ENCODE measurements at regions not wholly inside any gene's neighbourhood (a gene's known extent, or its start where the extent isn't known, plus 50 kb on each side); places are given as distances from the start of the nearest gene placed in this dataset.

GRCh38 chr9:29394855-29395254 lies 1821.6 kb upstream of the C9orf72 start (continued):
- no peak for TF ChIP-seq RXRA (IDR thresholded peaks at IDR 0.05; ENCODE audit: insufficient read depth, low read depth, low read length)

- CTCF ChIA-PET (ENCODE audit: partially characterized antibody), result no interaction called here
- POLR2A ChIA-PET (ENCODE audit: partially characterized antibody), result no interaction called here
- 91% methylated on average over 3 of the region's 3 CpGs; no CpG with 5 or more reads in 1 of the 2 experiments for WGBS, 2 experiments (ENCODE audit: extremely low coverage in 1 of 2, insufficient coverage in 1 of 2, insufficient read length in 1 of 2, insufficient replicate concordance in 2 of 2, low coverage in 1 of 2, low lambda C conversion rate in 2 of 2, missing lambda C conversion rate in 1 of 2)
- H2BK15ac ChIP-seq (ENCODE audit: low read length), result no peak overlapping the region
- TF ChIP-seq MAFK (IDR thresholded peaks at IDR 0.05; ENCODE audit: low read depth, low read length) (no peak), KDM4A (IDR thresholded peaks at IDR 0.05; ENCODE audit: low read depth, low read length, severe bottlenecking) (no peak)
- no peak overlapping the region for H2BK120ac ChIP-seq (replicated peaks; ENCODE audit: low read depth, low read length)
- H3K14ac ChIP-seq (ENCODE audit: insufficient read length), result no peak overlapping the region
- no peak overlapping the region for H4K8ac ChIP-seq (ENCODE audit: extremely low read depth, insufficient read depth, low read length)
- no peak overlapping the region for H3K27ac ChIP-seq (ENCODE audit: low read depth, low read length)
- no peak overlapping the region for H3K56ac ChIP-seq (replicated peaks; ENCODE audit: insufficient read length, low read depth, low read length)
- H3K79me2 ChIP-seq (ENCODE audit: control insufficient read depth in 1 of 2, insufficient read depth in 2 of 2, low read length in 2 of 2), result no peaks in the 10 kb centered on the region
- no peak overlapping the region for H2BK20ac ChIP-seq (ENCODE audit: low read length)
- no peaks in the 10 kb centered on the region for H3K4me1 ChIP-seq (replicated peaks in 1 of 4; ENCODE audit: control insufficient read depth in 3 of 4, insufficient read depth in 4 of 4, low read length in 3 of 4)
- DNase-seq (ENCODE audit: low read depth in 1 of 2, low spot score in 2 of 2) (no peak), FAIRE-seq (no peak)
- no peak overlapping the region for H3K4me3 ChIP-seq (ENCODE audit: extremely low read depth in 1 of 4, insufficient read depth in 2 of 4, low read depth in 3 of 4, low read length in 4 of 4)
- no peak overlapping the region for H2AK5ac ChIP-seq (ENCODE audit: low read depth, low read length)
- no peaks in the 10 kb centered on the region for H3K9me3 ChIP-seq (ENCODE audit: insufficient read depth in 2 of 2, low read depth in 1 of 2, low read length in 1 of 2)
- no peak overlapping the region for H3K4me2 ChIP-seq (ENCODE audit: insufficient read depth in 1 of 2, low read depth in 2 of 2, low read length in 2 of 2)
- H2BK12ac ChIP-seq (ENCODE audit: low read depth, low read length), result no peak overlapping the region
- H2AFZ ChIP-seq (ENCODE audit: low read length), result no peak overlapping the region
- no peak overlapping the region for H3K4ac ChIP-seq (replicated peaks; ENCODE audit: insufficient read length, low read depth, low read length)
- H3K36me3 ChIP-seq (ENCODE audit: control insufficient read depth in 2 of 4, insufficient read depth in 4 of 4, low read length in 3 of 4), result no peaks in the 10 kb centered on the region
- H3K79me1 ChIP-seq (ENCODE audit: low read depth, low read length), result no peaks in the 10 kb centered on the region
- no peaks in the 10 kb centered on the region for H3K23me2 ChIP-seq (ENCODE audit: low read depth, low read length)
- no peaks in the 10 kb centered on the region for H4K20me1 ChIP-seq (replicated peaks in 1 of 2; ENCODE audit: control insufficient read depth in 1 of 2, insufficient read depth in 2 of 2, low read length in 2 of 2)
- no peaks in the 10 kb centered on the region for H3K27me3 ChIP-seq (replicated peaks in 1 of 4; ENCODE audit: control insufficient read depth in 3 of 4, extremely low read depth in 1 of 4, insufficient read depth in 3 of 4, low read length in 3 of 4)
- H3K18ac ChIP-seq (ENCODE audit: extremely low read depth, low read length), result no peak overlapping the region
- H3K9ac ChIP-seq (replicated peaks in 1 of 4; ENCODE audit: extremely low read depth in 1 of 4, low read depth in 3 of 4, low read length in 3 of 4), result no peak overlapping the region
- no peak overlapping the region for H4K91ac ChIP-seq (replicated peaks; ENCODE audit: insufficient read length, low read length)
- H2BK5ac ChIP-seq (ENCODE audit: low read depth, low read length), result no peak overlapping the region
- H4K5ac ChIP-seq (ENCODE audit: insufficient read length, low read depth, low read length), result no peak overlapping the region
- no peak overlapping the region for H3K23ac ChIP-seq (ENCODE audit: insufficient read length)
These were observed 1823.9 kb upstream of the C9orf72 start for GRCh38 chr9:29397148-29397547.
